ENCODE measurements at regions not wholly inside any gene's neighbourhood (a gene's known extent, or its start where the extent isn't known, plus 50 kb on each side); places are given as distances from the start of the nearest gene placed in this dataset.

GRCh38 chr7:63043657-63044543 is 954.7 kb upstream of the ZNF722 start:
- TF ChIP-seq, protein P1, sequence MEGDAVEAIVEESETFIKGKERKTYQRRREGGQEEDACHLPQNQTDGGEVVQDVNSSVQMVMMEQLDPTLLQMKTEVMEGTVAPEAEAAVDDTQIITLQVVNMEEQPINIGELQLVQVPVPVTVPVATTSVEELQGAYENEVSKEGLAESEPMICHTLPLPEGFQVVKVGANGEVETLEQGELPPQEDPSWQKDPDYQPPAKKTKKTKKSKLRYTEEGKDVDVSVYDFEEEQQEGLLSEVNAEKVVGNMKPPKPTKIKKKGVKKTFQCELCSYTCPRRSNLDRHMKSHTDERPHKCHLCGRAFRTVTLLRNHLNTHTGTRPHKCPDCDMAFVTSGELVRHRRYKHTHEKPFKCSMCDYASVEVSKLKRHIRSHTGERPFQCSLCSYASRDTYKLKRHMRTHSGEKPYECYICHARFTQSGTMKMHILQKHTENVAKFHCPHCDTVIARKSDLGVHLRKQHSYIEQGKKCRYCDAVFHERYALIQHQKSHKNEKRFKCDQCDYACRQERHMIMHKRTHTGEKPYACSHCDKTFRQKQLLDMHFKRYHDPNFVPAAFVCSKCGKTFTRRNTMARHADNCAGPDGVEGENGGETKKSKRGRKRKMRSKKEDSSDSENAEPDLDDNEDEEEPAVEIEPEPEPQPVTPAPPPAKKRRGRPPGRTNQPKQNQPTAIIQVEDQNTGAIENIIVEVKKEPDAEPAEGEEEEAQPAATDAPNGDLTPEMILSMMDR (IDR thresholded peaks at IDR 0.05; ENCODE audit: low read depth, low read length), result no peak
- DNase-seq (ENCODE audit: low read depth in 1 of 2, low spot score in 1 of 2), result no peak
- Histone ChIP-seq H3K4me1 (ENCODE audit: low read depth) (no peaks in the 10 kb centered on the region), H3K27me3 (no peaks in the 10 kb centered on the region), H3K4me3 (no peak overlapping the region), H3K27ac (no peak overlapping the region), H3K9me3 (ENCODE audit: low read depth) (no peaks in the 10 kb centered on the region), H3K36me3 (no peaks in the 10 kb centered on the region)

- H3K9me3 ChIP-seq (ENCODE audit: low read depth), result no peaks in the 10 kb centered on the region
- H3K27ac ChIP-seq, result no peak overlapping the region
- no peak for DNase-seq (ENCODE audit: low read depth in 1 of 2, low spot score in 1 of 2)
- no peaks in the 10 kb centered on the region for H3K36me3 ChIP-seq
- TF ChIP-seq, protein P1 (IDR thresholded peaks at IDR 0.05; ENCODE audit: low read depth, low read length), result no peak
- H3K27me3 ChIP-seq, result no peaks in the 10 kb centered on the region
- no peak overlapping the region for H3K4me3 ChIP-seq
- H3K4me1 ChIP-seq (ENCODE audit: low read depth), result no peaks in the 10 kb centered on the region
These were observed 953.9 kb upstream of the ZNF722 start for GRCh38 chr7:63044721-63045120.

- TF ChIP-seq, protein P1 (IDR thresholded peaks at IDR 0.05; ENCODE audit: low read depth, low read length), result no peak
- Histone ChIP-seq H3K27ac (no peak overlapping the region), H3K4me1 (ENCODE audit: low read depth) (no peaks in the 10 kb centered on the region), H3K4me3 (no peak overlapping the region), H3K27me3 (no peaks in the 10 kb centered on the region), H3K9me3 (ENCODE audit: low read depth) (no peaks in the 10 kb centered on the region), H3K36me3 (no peaks in the 10 kb centered on the region)
- DNase-seq (ENCODE audit: low read depth in 1 of 2, low spot score in 1 of 2), result no peak
These were observed 953.1 kb upstream of the ZNF722 start for GRCh38 chr7:63045575-63045974.

DNA sequence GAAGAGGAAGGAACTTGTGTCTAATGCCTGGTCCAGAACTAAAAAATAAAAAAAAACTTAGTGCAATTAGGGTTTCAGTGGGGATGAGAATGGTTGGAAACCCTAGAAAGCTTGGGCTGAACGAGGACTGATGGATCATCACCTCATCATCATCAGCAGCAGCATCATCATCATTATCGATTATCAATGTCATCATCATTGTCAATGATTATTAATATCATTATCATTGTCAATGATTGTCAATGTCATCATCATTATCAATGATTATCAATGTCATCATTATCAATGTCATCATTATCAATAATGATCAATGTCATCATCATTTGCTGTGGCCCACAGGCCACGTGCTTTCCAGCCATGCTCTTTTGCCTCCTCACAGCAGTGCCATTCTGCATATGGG is 952.0 kb upstream of the ZNF722 start:
- no peaks in the 10 kb centered on the region for H3K36me3 ChIP-seq
- no peak overlapping the region for H3K4me3 ChIP-seq
- no peak for DNase-seq (ENCODE audit: low read depth in 1 of 2, low spot score in 1 of 2)
- H3K27me3 ChIP-seq, result no peaks in the 10 kb centered on the region
- H3K4me1 ChIP-seq (ENCODE audit: low read depth), result no peaks in the 10 kb centered on the region
- TF ChIP-seq, protein P1 (IDR thresholded peaks at IDR 0.05; ENCODE audit: low read depth, low read length), result no peak
- no peaks in the 10 kb centered on the region for H3K9me3 ChIP-seq (ENCODE audit: low read depth)
- H3K27ac ChIP-seq, result no peak overlapping the region

DNA sequence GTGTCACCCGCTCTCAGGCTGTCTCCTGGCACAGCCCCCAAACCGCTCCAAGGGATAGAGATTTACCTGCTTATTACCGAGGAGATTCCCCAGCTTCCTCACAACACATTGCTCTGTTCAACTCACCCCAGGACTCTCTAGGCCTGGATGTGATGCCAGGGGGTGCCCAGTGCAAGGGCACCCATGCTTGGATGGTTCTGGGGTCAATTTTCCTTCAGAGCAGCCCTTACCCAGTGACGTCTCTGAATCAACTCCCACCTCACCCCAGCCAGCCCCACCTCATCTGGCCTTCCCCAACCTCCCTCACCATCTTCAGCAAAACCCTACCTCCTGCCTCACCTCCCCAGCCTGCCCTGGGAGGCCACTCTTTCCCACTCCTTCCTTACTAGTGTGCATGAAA is 951.6 kb upstream of the ZNF722 start:
- no peaks in the 10 kb centered on the region for H3K27me3 ChIP-seq
- H3K4me3 ChIP-seq, result no peak overlapping the region
- H3K4me1 ChIP-seq (ENCODE audit: low read depth), result no peaks in the 10 kb centered on the region
- H3K9me3 ChIP-seq (ENCODE audit: low read depth), result no peaks in the 10 kb centered on the region
- H3K27ac ChIP-seq, result no peak overlapping the region
- no peak for DNase-seq (ENCODE audit: low read depth in 1 of 2, low spot score in 1 of 2)
- TF ChIP-seq, protein P1 (IDR thresholded peaks at IDR 0.05; ENCODE audit: low read depth, low read length), result no peak
- H3K36me3 ChIP-seq, result no peaks in the 10 kb centered on the region

Data from cardiac muscle cell (in vitro differentiated cells and primary cell).